Lung (tissue), 11 donors: ENCODE measurements at regions not wholly inside any gene's neighbourhood (a gene's known extent, or its start where the extent isn't known, plus 50 kb on each side); places are given as distances from the start of the nearest gene placed in this dataset.

ENCODE experiments used
- ATAC-seq: fragments of 200-7000 bp; cut with Tn5 transposase; one replicate; pipeline ENCODE4 v1.9.1; 2020; ENCODE audit warnings: moderate number of reproducible peaks; ENCODE audit not compliant: insufficient read depth, low FRiP score
- DNase-seq, 3 donors: peaks; one replicate each; pipeline ENCODE4 v3.0.0-alpha.2; 2013 to 2017
- H3K27ac ChIP-seq, 2 donors: one replicate each; pipeline ENCODE4 v1.5.1; 2013; ENCODE audit warnings: mild to moderate bottlenecking in 2 of 2, moderate library complexity in 2 of 2, control low read depth in 1 of 2, inconsistent platforms in 1 of 2, low read depth in 1 of 2, low read length in 1 of 2
- H3K27me3 ChIP-seq, 3 donors: one replicate each; pipeline ENCODE4 v1.5.1; 2013; ENCODE audit warnings: low read length in 2 of 3; ENCODE audit not compliant: control insufficient read depth in 3 of 3, insufficient read depth in 3 of 3
- H3K36me3 ChIP-seq, 4 donors: one replicate each; pipeline ENCODE4 v1.5.1; 2013; ENCODE audit warnings: low read length in 4 of 4, mild to moderate bottlenecking in 1 of 4, moderate library complexity in 1 of 4; ENCODE audit not compliant: control insufficient read depth in 4 of 4, insufficient read depth in 4 of 4
- H3K4me1 ChIP-seq, 5 donors: one replicate each; pipeline ENCODE4 v1.5.1; 2013; ENCODE audit warnings: low read length in 5 of 5, mild to moderate bottlenecking in 2 of 5, moderate library complexity in 1 of 5; ENCODE audit not compliant: control insufficient read depth in 5 of 5, insufficient read depth in 5 of 5
- H3K4me3 ChIP-seq: one replicate; pipeline ENCODE4 v1.5.1; 2013; ENCODE audit warnings: mild to moderate bottlenecking, control low read depth, moderate library complexity
- H3K9ac ChIP-seq, 2 donors: one replicate each; pipeline ENCODE4 v1.5.1; 2013; ENCODE audit warnings: low read length in 2 of 2, control low read depth in 1 of 2; ENCODE audit not compliant: insufficient read depth in 1 of 2
- H3K9me3 ChIP-seq, 4 donors: one replicate each; pipeline ENCODE4 v1.5.1; 2013; ENCODE audit warnings: low read length in 3 of 4, mild to moderate bottlenecking in 1 of 4, moderate library complexity in 1 of 4; ENCODE audit not compliant: control insufficient read depth in 4 of 4, insufficient read depth in 3 of 4
- CTCF ChIP-seq: IDR thresholded peaks from 2 replicates; pipeline ENCODE4 v1.5.1; 2012; ENCODE audit warnings: mild to moderate bottlenecking; ENCODE audit errors: control extremely low read depth, extremely low read depth
- WGBS, 2 donors: extraction: QIAGEN DNeasy Blood & Tissue Kit; methylation state at CpG; one replicate each; pipeline ENCODE4 v1.1.7; 2013; 5-methylcytosine and 5-hydroxymethylcytosine counted together
- donor health status: control.
- donor health status: control.
- donor health status: Bipolar disorder and iron deficiency.
- donor health status: healthy.
- donor health status: DM: yes; HTN: yes; CAD: no.

DNA sequence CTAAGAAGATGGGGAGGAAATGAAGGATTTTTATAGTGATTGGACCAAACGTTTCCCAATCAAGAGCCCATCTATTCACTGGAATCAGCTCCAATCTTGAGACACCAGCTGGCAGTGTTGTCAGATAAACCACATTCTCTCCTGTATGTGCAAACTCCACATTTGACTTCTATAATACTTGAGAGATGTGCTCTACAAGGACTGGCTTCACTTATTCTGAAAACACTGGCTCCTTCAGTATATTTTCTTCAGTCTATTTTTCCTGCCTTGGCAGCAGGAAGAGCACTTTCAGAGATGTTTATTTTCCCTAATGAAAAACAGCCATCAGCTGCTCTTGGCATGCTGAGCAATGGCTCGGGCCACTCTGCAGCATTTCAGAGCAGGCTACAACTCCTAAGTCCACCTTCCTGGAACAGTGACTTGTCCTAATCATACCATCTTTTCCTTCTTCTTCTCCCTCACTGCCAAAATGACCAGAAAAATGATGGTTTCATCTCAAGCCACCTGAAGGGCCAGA is 96.9 kb upstream of the FSTL4 start:
- Histone ChIP-seq H3K4me3 (no peak overlapping the region), H3K27ac (no peak overlapping the region), H3K4me1 (peaks cover 0 to 6% (median 0%) of the 10 kb centered on the region in 5 donors), H3K36me3 (no peaks in the 10 kb centered on the region), H3K27me3 (no peaks in the 10 kb centered on the region), H3K9ac (no peak overlapping the region), H3K9me3 (no peaks in the 10 kb centered on the region)
- ATAC-seq (no peak), DNase-seq (peak; percentile 10 to 52 (median 12))
- no peak for TF ChIP-seq CTCF
- 17% methylated on average over 2 of the region's 2 CpGs for WGBS, 2 donors

DNA sequence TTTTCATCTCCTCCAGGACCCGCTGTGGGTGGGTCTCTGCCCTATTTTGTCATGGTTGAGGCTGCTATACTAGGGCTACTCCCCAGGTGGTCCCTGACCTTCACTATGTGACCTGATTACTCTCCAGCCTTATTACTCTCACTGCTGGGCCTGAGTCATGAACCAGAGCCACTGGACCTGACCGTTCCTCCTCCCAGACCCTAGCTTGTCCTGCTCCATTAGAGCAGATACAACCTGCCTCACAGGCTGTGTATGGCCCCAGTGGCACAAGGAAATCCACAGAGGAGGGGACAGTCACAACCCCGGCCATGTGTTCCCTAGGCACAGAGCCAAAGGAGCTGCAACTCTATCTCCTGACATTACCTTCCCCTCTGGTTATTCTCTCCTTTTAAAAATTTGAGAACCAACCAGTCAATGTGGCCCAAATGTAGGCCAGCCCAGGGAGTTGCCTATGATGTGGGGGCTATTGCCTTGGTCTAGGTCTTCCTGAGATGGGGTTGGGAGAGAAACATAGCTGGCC is 96.0 kb upstream of the FSTL4 start:
- H3K27me3 ChIP-seq: no peaks in the 10 kb centered on the region
- H3K4me3 ChIP-seq: no peak overlapping the region
- H3K9ac ChIP-seq: no peak overlapping the region
- peaks cover 0 to 6% (median 0%) of the 10 kb centered on the region in 5 donors for H3K4me1 ChIP-seq
- 82 to 84% methylated on average over 3 of the region's 3 CpGs for WGBS, 2 donors
- no peak for TF ChIP-seq CTCF
- DNase-seq: no peak
- no peaks in the 10 kb centered on the region for H3K36me3 ChIP-seq
- no peak for ATAC-seq
- H3K9me3 ChIP-seq: no peaks in the 10 kb centered on the region
- no peak overlapping the region for H3K27ac ChIP-seq

- 64 to 72% methylated on average over 2 of the region's 2 CpGs for WGBS, 2 donors
- TF ChIP-seq CTCF: no peak
- Histone ChIP-seq H3K9ac (no peak overlapping the region), H3K27me3 (no peaks in the 10 kb centered on the region), H3K36me3 (no peaks in the 10 kb centered on the region), H3K4me3 (no peak overlapping the region), H3K9me3 (peaks cover 0 to 2% (median 0%) of the 10 kb centered on the region in 4 donors), H3K4me1 (peaks cover 0 to 6% (median 0%) of the 10 kb centered on the region in 5 donors), H3K27ac (no peak overlapping the region)
- DNase-seq (no peak), ATAC-seq (no peak)
Observed at GRCh38 chr5:133707629-133708028, 95.3 kb upstream of the FSTL4 start.
